ENCODE measurements at regions not wholly inside any gene's neighbourhood (a gene's known extent, or its start where the extent isn't known, plus 50 kb on each side); places are given as distances from the start of the nearest gene placed in this dataset.
A peak's percentile ranks its signal among the peaks of the same experiment; 100 is the strongest.

GRCh38 chr7:106777674-106778299 lies 87.3 kb upstream of the PIK3CG start:
- Histone ChIP-seq H3K4me1 (ENCODE audit: control insufficient read depth in 1 of 2, insufficient read depth in 2 of 2, low read length in 2 of 2) (peaks cover 42 to 84% of the 10 kb centered on the region in 2 experiments), H3K27me3 (ENCODE audit: insufficient read depth, low read length) (no peaks in the 10 kb centered on the region), H3K27ac (ENCODE audit: low read depth, low read length) (no peak overlapping the region), H3K4me2 (ENCODE audit: low read length) (no peak overlapping the region), H3K79me2 (ENCODE audit: insufficient read depth, low read length) (no peaks in the 10 kb centered on the region), H3K36me3 (ENCODE audit: control insufficient read depth in 1 of 2, insufficient read depth in 2 of 2, low read length in 2 of 2) (no peaks in the 10 kb centered on the region), H3K4me3 (replicated peaks in 1 of 2; ENCODE audit: low read depth in 1 of 2, low read length in 2 of 2) (no peak overlapping the region), H4K20me1 (ENCODE audit: insufficient read depth) (no peaks in the 10 kb centered on the region), H3K9ac (ENCODE audit: low read length) (no peak overlapping the region), H2AFZ (ENCODE audit: low read depth, low read length, poor library complexity, severe bottlenecking) (no peak overlapping the region), H3K9me2 (ENCODE audit: insufficient read depth) (no peaks in the 10 kb centered on the region), H3K9me3 (ENCODE audit: control insufficient read depth in 1 of 2, insufficient read depth in 1 of 2, low read depth in 1 of 2, low read length in 2 of 2) (no peaks in the 10 kb centered on the region)
- ChIA-PET POLR2A (interaction anchor here (0.6 kb wide), 1 partner anchor 418 kb away, joined by 3 read pairs; no protein-coding TSS in a partner anchor), CTCF (interaction anchor here (2.6 kb wide), 1 partner anchor 235 kb away, joined by 22 read pairs; no protein-coding TSS in a partner anchor), RAD21 (ENCODE audit: low non-redundant PET in 1 of 2, low total read pairs in 2 of 2, uncharacterized antibody in 2 of 2, unreplicated experiment in 2 of 2) (no interaction called here)
- TF ChIP-seq POLR2AphosphoS5 (IDR thresholded peaks at IDR 0.05; ENCODE audit: low read depth, low read length) (no peak), POLR2A (IDR thresholded peaks at IDR 0.05; ENCODE audit: borderline replicate concordance, extremely low read depth, insufficient read depth, insufficient read length) (no peak), CBX3 (IDR thresholded peaks at IDR 0.05; ENCODE audit: low read depth) (no peak)
- intact Hi-C loops (cut with micrococcal nuclease) = loop anchor here (5.0 kb wide), 1 partner anchor 235 kb away; no protein-coding TSS in a partner anchor
- ATAC-seq (no peak), DNase-seq (ENCODE audit: low read depth, low spot score) (no peak)
- BruUV-seq (replicated peaks) = no TSS peak

GRCh38 chr7:106778656-106779250 lies 86.3 kb upstream of the PIK3CG start:
- CTCF ChIA-PET = interaction anchor here (1.8 to 2.6 kb wide), 2 partner anchors 42 to 236 kb away, joined by 8 to 22 read pairs; no protein-coding TSS in a partner anchor

More at GRCh38 chr7:106778656-106779250, 86.3 kb upstream of the PIK3CG start:
- H3K9me3 ChIP-seq (ENCODE audit: control insufficient read depth in 1 of 2, insufficient read depth in 1 of 2, low read depth in 1 of 2, low read length in 2 of 2) = no peaks in the 10 kb centered on the region
- RAD21 ChIA-PET (ENCODE audit: low non-redundant PET in 1 of 2, low total read pairs in 2 of 2, uncharacterized antibody in 2 of 2, unreplicated experiment in 2 of 2) = interaction anchor here (1.3 to 1.6 kb wide), 2 partner anchors 42 to 236 kb away, joined by 3 to 5 read pairs; no protein-coding TSS in a partner anchor
- H3K4me1 ChIP-seq (ENCODE audit: control insufficient read depth in 1 of 2, insufficient read depth in 2 of 2, low read length in 2 of 2) = peaks cover 32 to 74% of the 10 kb centered on the region in 2 experiments
- H3K79me2 ChIP-seq (ENCODE audit: insufficient read depth, low read length) = no peaks in the 10 kb centered on the region
- no peaks in the 10 kb centered on the region for H3K27me3 ChIP-seq (ENCODE audit: insufficient read depth, low read length)
- H3K9ac ChIP-seq (ENCODE audit: low read length) = peak overlapping the region; percentile 37
- intact Hi-C loops (cut with micrococcal nuclease) = loop anchor here (5.0 kb wide), 1 partner anchor 236 kb away; no protein-coding TSS in a partner anchor
- POLR2A ChIA-PET = interaction anchor here (0.6 to 1.6 kb wide), 3 partner anchors 14 to 417 kb away, joined by 3 to 5 read pairs (median 3); no protein-coding TSS in a partner anchor
- H3K36me3 ChIP-seq (ENCODE audit: control insufficient read depth in 1 of 2, insufficient read depth in 2 of 2, low read length in 2 of 2) = no peaks in the 10 kb centered on the region
- TF ChIP-seq SIN3A (IDR thresholded peaks at IDR 0.05; ENCODE audit: low read depth) (no peak), ZNF274 (IDR thresholded peaks at IDR 0.05; ENCODE audit: low read depth, low read length) (no peak), CBX3 (IDR thresholded peaks at IDR 0.05; ENCODE audit: low read depth) (no peak), REST (IDR thresholded peaks at IDR 0.05; ENCODE audit: low read depth) (no peak), ZBTB33 (IDR thresholded peaks at IDR 0.05; ENCODE audit: extremely low read depth, insufficient replicate concordance, low read length) (no peak), YY1 (IDR thresholded peaks at IDR 0.05; ENCODE audit: extremely low read depth, insufficient replicate concordance, low read depth, low read length) (no peak)
- H3K4me2 ChIP-seq (ENCODE audit: low read length) = peak overlapping the region; percentile 50; the same call in 1 of the 2 replicates
- no peak overlapping the region for H2AFZ ChIP-seq (ENCODE audit: low read depth, low read length, poor library complexity, severe bottlenecking)
- H3K27ac ChIP-seq (ENCODE audit: low read depth, low read length) = no peak overlapping the region
- no TSS peak for BruUV-seq (replicated peaks)
- H3K9me2 ChIP-seq (ENCODE audit: insufficient read depth) = no peaks in the 10 kb centered on the region
- no peaks in the 10 kb centered on the region for H4K20me1 ChIP-seq (ENCODE audit: insufficient read depth)
- no peak overlapping the region for H3K4me3 ChIP-seq (replicated peaks in 1 of 2; ENCODE audit: low read depth in 1 of 2, low read length in 2 of 2)
- no peak for DNase-seq (ENCODE audit: low read depth, low spot score)
- ATAC-seq = no peak
